Heart right ventricle (tissue), 16 donors: ENCODE measurements at regions not wholly inside any gene's neighbourhood (a gene's known extent, or its start where the extent isn't known, plus 50 kb on each side); places are given as distances from the start of the nearest gene placed in this dataset.

Experiments used
- ATAC-seq, 8 donors: fragments of 200-7000 bp; cut with Tn5 transposase; one replicate each; pipeline ENCODE4 v1.9.1; 2020; ENCODE audit warnings: mild to moderate bottlenecking in 8 of 8, moderate library complexity in 8 of 8, moderate number of reproducible peaks in 1 of 8
- DNase-seq, 2 donors: peaks; one replicate each; pipeline ENCODE4 v3.0.0-alpha.2; 2020
- H3K27ac ChIP-seq, 10 donors: fragments of 200-600 bp; sonication (generic) in 2 of 10; one replicate each; pipeline versions ENCODE4 v1.5.0 to v1.8.0; 2020 to 2022; ENCODE audit warnings: mild to moderate bottlenecking in 3 of 10
- H3K27me3 ChIP-seq, 7 donors: fragments of 200-600 bp; one replicate each; pipeline ENCODE4 v1.8.0; 2021 to 2022; ENCODE audit warnings: mild to moderate bottlenecking in 2 of 7
- H3K36me3 ChIP-seq, 9 donors: fragments of 200-600 bp; sonication (generic) in 1 of 9; one replicate each; pipeline versions ENCODE4 v1.5.0 to v1.8.0; 2020 to 2022; ENCODE audit warnings: mild to moderate bottlenecking in 2 of 9
- H3K4me1 ChIP-seq, 9 donors: fragments of 200-600 bp; sonication (generic) in 1 of 9; one replicate each; pipeline versions ENCODE4 v1.5.0 to v1.8.0; 2020 to 2022; ENCODE audit warnings: mild to moderate bottlenecking in 4 of 9
- H3K4me3 ChIP-seq, 10 donors: fragments of 200-600 bp; sonication (generic) in 2 of 10; one replicate each; pipeline versions ENCODE4 v1.5.0 to v1.8.0; 2020 to 2022; ENCODE audit warnings: mild to moderate bottlenecking in 7 of 10, moderate library complexity in 2 of 10
- H3K9me3 ChIP-seq, 11 donors: fragments of 200-600 bp in 10 of 11; sonication (generic) in 2 of 11; one replicate each; pipeline versions ENCODE4 v1.5.0 to v1.8.0; 2013 to 2022; ENCODE audit warnings: mild to moderate bottlenecking in 2 of 11, control low read depth in 1 of 11, moderate library complexity in 1 of 11
- CTCF ChIP-seq, 9 donors: fragments of 200-600 bp; sonication (generic) in 2 of 9; IDR thresholded peaks; one replicate each; pipeline versions ENCODE4 v1.5.0 to v1.8.0; 2021 to 2022; ENCODE audit warnings: antibody characterized with exemption in 9 of 9, mild to moderate bottlenecking in 5 of 9, moderate library complexity in 1 of 9
- WGBS, 2 donors: extraction: QIAGEN DNeasy Blood & Tissue Kit; methylation state at CpG; one replicate each; pipeline ENCODE4 v1.1.7; 2013; ENCODE audit warnings: inconsistent platforms in 1 of 2; 5-methylcytosine and 5-hydroxymethylcytosine counted together
- intact Hi-C, 10 donors: fragments of 100-400 bp; cut with DNase I; formaldehyde crosslinking; loops; one replicate each; pipeline versions ENCODE4 v1.11.1 to v1.14.2; 2022
- donor health status: Arrhythmogenic right ventricular cardiomyopathy.
- donor health status: ischemic (EF 13 %, LVEDD 7.1; RV severe dilation, severe dysfunction).
- donor health status: healthy with polysubstance abuse.
- donor health status: DM: no; HTN: yes; CAD: no.
- donor health status: DM: no; HTN: no; CAD: no.
- donor health status: ischemic (EF 25% LVEDD 6.9; RV normal size, moderate dysfunction).
- donor health status: ischemic (EF 25% LVEDD 5.7; RV mildly dilated, moderate dysfunction).
- donor health status: healthy.
- donor health status: DM: yes; HTN: yes; CAD: no.
- donor health status: Ischemic cardiomyopathy.
- donor health status: ischemic (EF 35%, LVEDD 5.7; RV mildly dilated, moderate dysfunction).
- donor health status: nonischemic (EF 11% LVEDD 7.7; RV severe dilation, severe dysfunction).
- donor health status: DM: yes; HTN: yes; CAD: no.
- donor health status: PGD.
- donor health status: ischemic (EF 29% LVEDD 5.4; RV normal size, mild dysfunction).
- donor health status: nonischemic (EF 23%, LVEDD 6.1; RV moderate dilation, normal function).

- intact Hi-C loops: no loop called here
- no peaks in the 10 kb centered on the region for H3K27me3 ChIP-seq
Measured at GRCh38 chr1:168477792-168478191, 66.0 kb downstream of the XCL2 start.

GRCh38 chr1:168476588-168477385 is 67.0 kb downstream of the XCL2 start:
- Histone ChIP-seq H3K27me3 (no peaks in the 10 kb centered on the region), H3K27ac (peak overlapping the region in 4 of 10 donors; percentile 1 to 16 (median 10)), H3K9me3 (peaks cover 0 to 15% (median 0%) of the 10 kb centered on the region in 11 donors), H3K4me3 (no peak overlapping the region), H3K4me1 (peaks cover 0 to 25% (median 0%) of the 10 kb centered on the region in 9 donors), H3K36me3 (no peaks in the 10 kb centered on the region)
- DNase-seq: no peak
- WGBS, 2 donors: 45 to 52% methylated on average over 7 of the region's 7 CpGs
- peak in 7 of 8 donors; percentile 41 to 76 (median 71) for ATAC-seq
- no peak for TF ChIP-seq CTCF (IDR thresholded peaks at IDR 0.05)
- intact Hi-C loops: no loop called here

More at GRCh38 chr1:168477792-168478191, 66.0 kb downstream of the XCL2 start:
- TF ChIP-seq CTCF (IDR thresholded peaks at IDR 0.05): no peak
- Histone ChIP-seq H3K36me3 (no peaks in the 10 kb centered on the region), H3K9me3 (peaks cover 0 to 15% (median 0%) of the 10 kb centered on the region in 11 donors), H3K4me1 (peaks cover 0 to 27% (median 0%) of the 10 kb centered on the region in 9 donors), H3K27ac (peak overlapping the region in 3 of 10 donors; percentile 0 to 16 (median 4)), H3K4me3 (no peak overlapping the region)
- ATAC-seq (peak in 2 of 8 donors; percentile 50 to 59), DNase-seq (no peak)

- H3K9me3 ChIP-seq: peaks cover 0 to 15% (median 0%) of the 10 kb centered on the region in 11 donors
- peaks cover 0 to 41% (median 8%) of the 10 kb centered on the region in 9 donors for H3K4me1 ChIP-seq
- 95 to 97% methylated on average over 1 of the region's 1 CpG for WGBS, 2 donors
- no peak for DNase-seq
- H3K27me3 ChIP-seq: no peaks in the 10 kb centered on the region
- no peak overlapping the region for H3K4me3 ChIP-seq
- no peak for ATAC-seq
- H3K36me3 ChIP-seq: no peaks in the 10 kb centered on the region
- H3K27ac ChIP-seq: no peak overlapping the region
- intact Hi-C loops: no loop called here
- no peak for TF ChIP-seq CTCF (IDR thresholded peaks at IDR 0.05)
Measured at GRCh38 chr1:168474322-168474721, 69.5 kb downstream of the XCL2 start.

DNA sequence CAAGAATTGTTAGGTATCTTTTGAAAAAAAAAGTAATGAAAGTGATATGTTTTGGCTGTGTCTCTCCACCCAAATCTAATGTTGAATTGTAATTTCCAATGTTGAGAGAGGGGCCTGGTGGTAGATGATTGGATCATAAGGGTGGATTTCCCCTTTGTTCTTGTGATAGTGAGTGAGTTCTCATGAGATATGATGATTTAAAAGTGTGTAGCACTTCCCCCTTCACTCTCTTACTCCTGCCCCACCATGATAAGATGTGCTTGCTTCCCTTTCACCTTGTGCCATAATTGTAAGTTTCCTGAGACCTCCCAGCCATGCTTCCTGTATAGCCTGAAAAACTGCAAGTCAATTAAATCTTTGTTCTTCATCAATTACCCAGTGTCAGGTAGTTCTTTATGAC is 70.7 kb downstream of the XCL2 start:
- TF ChIP-seq CTCF (IDR thresholded peaks at IDR 0.05): no peak
- H3K36me3 ChIP-seq: no peaks in the 10 kb centered on the region
- H3K27me3 ChIP-seq: no peaks in the 10 kb centered on the region
- intact Hi-C loops: no loop called here
- peaks cover 0 to 51% (median 10%) of the 10 kb centered on the region in 9 donors for H3K4me1 ChIP-seq
- DNase-seq (no peak), ATAC-seq (no peak)
- H3K4me3 ChIP-seq: no peak overlapping the region
- no peak overlapping the region for H3K27ac ChIP-seq
- H3K9me3 ChIP-seq: peaks cover 0 to 15% (median 0%) of the 10 kb centered on the region in 11 donors
